Endothelial cell of umbilical vein (primary cell): ENCODE measurements at regions not wholly inside any gene's neighbourhood (a gene's known extent, or its start where the extent isn't known, plus 50 kb on each side); places are given as distances from the start of the nearest gene placed in this dataset.

ENCODE experiments used
- BruUV-seq: library from RNA; stranded (reverse); fragments of 400-500 nt; replicated peaks from 2 replicates; lab custom pipeline; 2021; lab: Mats Ljungman, UMichigan
- CTCF ChIA-PET: fragments of 300-600, 350-600 bp; sonication (Branson Sonifier 250); formaldehyde crosslinking; loops from one replicate; lab custom pipeline; 2021; ENCODE audit warnings: antibody characterized with exemption, inconsistent platforms; lab: Charles Lee
- POLR2A ChIA-PET: fragments of 300-600, 350-600 bp; sonication (Branson Sonifier 250); formaldehyde crosslinking; loops from one replicate; lab custom pipeline; 2021; ENCODE audit warnings: antibody characterized with exemption, inconsistent platforms; lab: Charles Lee
- DNase-seq: peaks from one replicate; pipeline ENCODE4 v3.0.0-alpha.2; 2011; ENCODE audit warnings: low read depth, low spot score
- FAIRE-seq: peaks from 2 replicates; lab custom pipeline; 2011; peaks lifted over from hg19 to GRCh38; lab: Jason Lieb, UNC
- H2AFZ ChIP-seq: 2 replicates; pipeline ENCODE4 v1.6.0; 2012; ENCODE audit warnings: low read depth, low read length, control low read depth, inconsistent platforms
- H3K27ac ChIP-seq: 2 replicates; pipeline ENCODE4 v1.5.1; 2011; ENCODE audit warnings: low read depth, mild to moderate bottlenecking, control low read depth, low read length, moderate library complexity; ENCODE audit not compliant: insufficient read depth
- H3K27me3 ChIP-seq, 2 experiments: 2 replicates each; pipeline versions ENCODE4 v1.6.0 to v1.6.1; 2011; ENCODE audit warnings: low read length in 2 of 2, mixed read lengths in 1 of 2; ENCODE audit not compliant: control insufficient read depth in 2 of 2, insufficient read depth in 2 of 2
- H3K36me3 ChIP-seq, 2 experiments: 2 replicates in 1 of 2; 3 replicates in 1 of 2; pipeline ENCODE4 v1.5.1; 2011; ENCODE audit warnings: low read length in 2 of 2, mild to moderate bottlenecking in 1 of 2, moderate library complexity in 1 of 2; ENCODE audit not compliant: control insufficient read depth in 2 of 2, insufficient read depth in 2 of 2; ENCODE audit errors: extremely low read depth in 1 of 2
- H3K4me1 ChIP-seq: 3 replicates; pipeline ENCODE4 v1.5.1; 2011; ENCODE audit warnings: mild to moderate bottlenecking, low read length; ENCODE audit not compliant: control insufficient read depth, insufficient read depth; ENCODE audit errors: extremely low read depth
- H3K4me2 ChIP-seq: 2 replicates; pipeline ENCODE4 v1.6.1; 2011; ENCODE audit warnings: low read length, control low read depth, mixed read lengths; ENCODE audit not compliant: insufficient read depth
- H3K4me3 ChIP-seq, 3 experiments: fragments of 200-600 bp in 1 of 3; sonication (generic), shearing (Covaris generic) in 1 of 3; replicated peaks in 1 of 3; 2 replicates each; pipeline ENCODE4 v1.5.1; 2011 to 2016; ENCODE audit warnings: control low read depth in 3 of 3, low read length in 3 of 3, mild to moderate bottlenecking in 2 of 3, inconsistent platforms in 1 of 3, low read depth in 1 of 3, moderate library complexity in 1 of 3; ENCODE audit not compliant: insufficient read depth in 1 of 3
- H3K79me2 ChIP-seq: 2 replicates; pipeline ENCODE4 v1.6.0; 2012; ENCODE audit warnings: low read length, inconsistent platforms; ENCODE audit not compliant: control insufficient read depth, insufficient read depth
- H3K9ac ChIP-seq: replicated peaks from 2 replicates; pipeline ENCODE3; 2011; ENCODE audit warnings: low read length, control low read depth; ENCODE audit not compliant: insufficient read depth; ENCODE audit errors: extremely low read depth
- H3K9me1 ChIP-seq: replicated peaks from 3 replicates; pipeline ENCODE4 v1.6.0; 2011; ENCODE audit warnings: mild to moderate bottlenecking, low read length; ENCODE audit not compliant: control insufficient read depth, insufficient read depth; ENCODE audit errors: extremely low read depth
- H3K9me3 ChIP-seq: replicated peaks from 2 replicates; pipeline ENCODE4 v1.5.1; 2012; ENCODE audit warnings: low read length, inconsistent platforms; ENCODE audit not compliant: control insufficient read depth, insufficient read depth
- H4K20me1 ChIP-seq: replicated peaks from 2 replicates; pipeline ENCODE3; 2011; ENCODE audit warnings: mild to moderate bottlenecking, low read length; ENCODE audit not compliant: control insufficient read depth, insufficient read depth; ENCODE audit errors: extremely low read depth
- CTCF ChIP-seq, 2 donors: IDR thresholded peaks; 1 replicate in 1 of 2; 2 replicates in 1 of 2; pipeline ENCODE4 v1.5.1; 2011; ENCODE audit warnings: low read length in 2 of 2, mild to moderate bottlenecking in 2 of 2, moderate library complexity in 2 of 2, control low read depth in 1 of 2, inconsistent platforms in 1 of 2, low read depth in 1 of 2; ENCODE audit not compliant: insufficient read depth in 1 of 2; ENCODE audit errors: extremely low read depth in 1 of 2
- EZH2 ChIP-seq: IDR thresholded peaks from 2 replicates; pipeline ENCODE4 v1.6.1; 2012; ENCODE audit warnings: borderline replicate concordance, low read depth, mild to moderate bottlenecking, moderate library complexity, low read length, inconsistent platforms; ENCODE audit not compliant: severe bottlenecking
- FOS ChIP-seq: IDR thresholded peaks from 2 replicates; pipeline ENCODE4 v1.6.1; 2011; ENCODE audit warnings: mild to moderate bottlenecking, low read length, moderate library complexity, borderline replicate concordance; ENCODE audit not compliant: insufficient read depth
- MAX ChIP-seq: IDR thresholded peaks from 2 replicates; pipeline ENCODE4 v1.6.1; 2011; ENCODE audit not compliant: insufficient read depth, insufficient read length
- MYC ChIP-seq: IDR thresholded peaks from one replicate; pipeline ENCODE4 v1.6.1; 2011; ENCODE audit warnings: mild to moderate bottlenecking, low read depth, low read length
- POLR2A ChIP-seq: IDR thresholded peaks from 2 replicates; pipeline ENCODE4 v1.6.1; 2012; ENCODE audit warnings: low read depth, mild to moderate bottlenecking, control low read depth, low read length
- dilution Hi-C: fragments of 300-500 bp; cut with MboI; formaldehyde crosslinking; loops from one replicate; pipeline ENCODE4 v1.15.0; 2019; ENCODE audit warnings: low sequenced_read_pairs; ENCODE audit not compliant: extremely low pct_ligation_motif_present
- intact Hi-C: fragments of 100-400 bp; cut with micrococcal nuclease; formaldehyde crosslinking; loops from one replicate; pipeline ENCODE4 v1.10.0; 2022

GRCh38 chr2:41698678-41699422, 349.0 kb upstream of the PKDCC start:
- no peaks in the 10 kb centered on the region for H4K20me1 ChIP-seq
- ChIA-PET CTCF (interaction anchor here (0.6 to 3.4 kb wide), 24 partner anchors 11 to 1862 kb away, joined by 3 to 114 read pairs (median 6); no protein-coding TSS in a partner anchor), POLR2A (no interaction called here)
- no TSS peak for BruUV-seq
- H3K4me1 ChIP-seq, result no peaks in the 10 kb centered on the region
- DNase-seq, result peak; percentile 21
- dilution Hi-C loops (no loop called here), intact Hi-C loops (loop anchor here (1.0 kb wide), 2 partner anchors 285 to 1786 kb away; no protein-coding TSS in a partner anchor)
- no peaks in the 10 kb centered on the region for H3K27me3 ChIP-seq
- no peaks in the 10 kb centered on the region for H3K79me2 ChIP-seq
- no peak overlapping the region for H3K4me2 ChIP-seq
- no peaks in the 10 kb centered on the region for H3K36me3 ChIP-seq
- H3K9me1 ChIP-seq, result no peaks in the 10 kb centered on the region
- no peak for TF ChIP-seq FOS
- no peak for TF ChIP-seq MYC
- no peak for TF ChIP-seq POLR2A
- no peak for TF ChIP-seq EZH2
- TF ChIP-seq MAX, result no peak
- TF ChIP-seq CTCF (IDR thresholded peaks at IDR 0.05; ENCODE audit: extremely low read depth in 1 of 2, insufficient read depth in 1 of 2, low read depth in 1 of 2, low read length in 2 of 2), result peak; percentile 55 to 84
- no peak overlapping the region for H2AFZ ChIP-seq
- no peak overlapping the region for H3K9ac ChIP-seq
- H3K4me3 ChIP-seq, result no peak overlapping the region
- FAIRE-seq, result peak; percentile 52
- no peaks in the 10 kb centered on the region for H3K9me3 ChIP-seq
- no peak overlapping the region for H3K27ac ChIP-seq
